ENCODE measurements at regions not wholly inside any gene's neighbourhood (a gene's known extent, or its start where the extent isn't known, plus 50 kb on each side); places are given as distances from the start of the nearest gene placed in this dataset.

- no peak for TF ChIP-seq POLR2A (IDR thresholded peaks at IDR 0.05)
- TF ChIP-seq, protein P1, sequence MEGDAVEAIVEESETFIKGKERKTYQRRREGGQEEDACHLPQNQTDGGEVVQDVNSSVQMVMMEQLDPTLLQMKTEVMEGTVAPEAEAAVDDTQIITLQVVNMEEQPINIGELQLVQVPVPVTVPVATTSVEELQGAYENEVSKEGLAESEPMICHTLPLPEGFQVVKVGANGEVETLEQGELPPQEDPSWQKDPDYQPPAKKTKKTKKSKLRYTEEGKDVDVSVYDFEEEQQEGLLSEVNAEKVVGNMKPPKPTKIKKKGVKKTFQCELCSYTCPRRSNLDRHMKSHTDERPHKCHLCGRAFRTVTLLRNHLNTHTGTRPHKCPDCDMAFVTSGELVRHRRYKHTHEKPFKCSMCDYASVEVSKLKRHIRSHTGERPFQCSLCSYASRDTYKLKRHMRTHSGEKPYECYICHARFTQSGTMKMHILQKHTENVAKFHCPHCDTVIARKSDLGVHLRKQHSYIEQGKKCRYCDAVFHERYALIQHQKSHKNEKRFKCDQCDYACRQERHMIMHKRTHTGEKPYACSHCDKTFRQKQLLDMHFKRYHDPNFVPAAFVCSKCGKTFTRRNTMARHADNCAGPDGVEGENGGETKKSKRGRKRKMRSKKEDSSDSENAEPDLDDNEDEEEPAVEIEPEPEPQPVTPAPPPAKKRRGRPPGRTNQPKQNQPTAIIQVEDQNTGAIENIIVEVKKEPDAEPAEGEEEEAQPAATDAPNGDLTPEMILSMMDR (IDR thresholded peaks at IDR 0.05), result no peak
Observed at GRCh38 chr2:883803-884748, 66.6 kb upstream of the SNTG2 start.
